ENCODE measurements at regions not wholly inside any gene's neighbourhood (a gene's known extent, or its start where the extent isn't known, plus 50 kb on each side); places are given as distances from the start of the nearest gene placed in this dataset.

- TF ChIP-seq ZNF609 (CRISPR knock-in tag; IDR thresholded peaks at IDR 0.05; ENCODE audit: borderline replicate concordance) (no peak), KLF10 (CRISPR knock-in tag; IDR thresholded peaks at IDR 0.05) (no peak), MTA2 (IDR thresholded peaks at IDR 0.05; ENCODE audit: low read depth) (peak; percentile 47; the same call in 1 of the 2 replicates), BACH1 (tag; IDR thresholded peaks at IDR 0.05) (no peak), ZNF699 (CRISPR knock-in tag; IDR thresholded peaks at IDR 0.05; ENCODE audit: insufficient replicate concordance) (no peak), SRSF7 (optimal IDR thresholded peaks at IDR 0.05; ENCODE audit: low read depth, low read length) (no peak), ZNF717 (CRISPR knock-in tag; IDR thresholded peaks at IDR 0.05) (no peak), SIX5 (IDR thresholded peaks at IDR 0.05; ENCODE audit: borderline replicate concordance in 1 of 2, insufficient read depth in 1 of 2, low read depth in 1 of 2, low read length in 2 of 2) (no peak), TAL1 (IDR thresholded peaks at IDR 0.05) (peak; percentile 79), POLR2AphosphoS5 (IDR thresholded peaks at IDR 0.05; ENCODE audit: control insufficient read depth, insufficient read depth, low read depth, low read length) (peak; percentile 42; the same call in 1 of the 2 replicates), DLX4 (CRISPR knock-in tag; IDR thresholded peaks at IDR 0.05) (no peak), XRCC3 (IDR thresholded peaks at IDR 0.05) (no peak), TEAD1 (CRISPR knock-in tag; IDR thresholded peaks at IDR 0.05) (no peak), TBP (optimal IDR thresholded peaks at IDR 0.05; ENCODE audit: low read depth, low read length) (no peak), TRIM24 (IDR thresholded peaks at IDR 0.05) (peak in 1 of 2 experiments; percentile 33; a peak in 1 of 4 replicates), ZNF77 (CRISPR knock-in tag; IDR thresholded peaks at IDR 0.05) (no peak), SMARCE1 (IDR thresholded peaks at IDR 0.05) (0 out of 2 replicates have a peak, but pooled peaks have one; percentile 25), GTF2B (IDR thresholded peaks at IDR 0.05; ENCODE audit: extremely low read depth, insufficient read length) (no peak), MEF2D (tag; conservative IDR thresholded peaks at IDR 0.05; ENCODE audit: low read depth) (0 out of 2 replicates have a peak, but pooled peaks have one; percentile 52), ILF3 (IDR thresholded peaks at IDR 0.05; ENCODE audit: borderline replicate concordance) (no peak), ZNF766 (CRISPR knock-in tag; conservative IDR thresholded peaks at IDR 0.05) (no peak), UBTF (IDR thresholded peaks at IDR 0.05; ENCODE audit: borderline replicate concordance in 1 of 2, low read depth in 2 of 2, low read length in 2 of 2) (no peak), NFIX (CRISPR knock-in tag; IDR thresholded peaks at IDR 0.05; ENCODE audit: low read depth) (no peak)
Measured at GRCh38 chr6:126103993-126104392, 117.7 kb downstream of the TRMT11 start (continued).
